WERI-Rb-1 (cell line): ENCODE measurements at regions not wholly inside any gene's neighbourhood (a gene's known extent, or its start where the extent isn't known, plus 50 kb on each side); places are given as distances from the start of the nearest gene placed in this dataset.
A peak's percentile ranks its signal among the peaks of the same experiment; 100 is the strongest.
"Not testable (repeated sequence)": the region's sequence is repeated elsewhere in the genome, so short reads cannot be mapped to it uniquely, and the experiment has no call there.

Experiments used
- DNase-seq: peaks from one replicate; pipeline ENCODE4 v3.0.0-alpha.2; 2020
- H3K27ac ChIP-seq: fragments of 250-450 bp; sonication (Bioruptor Pico); 2 replicates; pipeline ENCODE4 v1.5.1; 2020; ENCODE audit warnings: mild to moderate bottlenecking, moderate library complexity
- H3K27me3 ChIP-seq: fragments of 250-450 bp; sonication (Bioruptor Pico); 2 replicates; pipeline ENCODE4 v1.5.1; 2021; ENCODE audit warnings: mild to moderate bottlenecking, low read depth, moderate library complexity; ENCODE audit not compliant: insufficient read depth, severe bottlenecking
- H3K36me3 ChIP-seq: fragments of 250-450 bp; sonication (Bioruptor Pico); 2 replicates; pipeline ENCODE4 v1.5.1; 2020; ENCODE audit warnings: mild to moderate bottlenecking, moderate library complexity
- H3K4me3 ChIP-seq: 2 replicates; pipeline ENCODE4 v1.5.1; 2011; ENCODE audit warnings: low read depth, mild to moderate bottlenecking, control low read depth, low read length
- H3K9me3 ChIP-seq: fragments of 250-450 bp; sonication (Bioruptor Pico); 2 replicates; pipeline ENCODE4 v1.5.1; 2021; ENCODE audit warnings: mild to moderate bottlenecking, moderate library complexity; ENCODE audit not compliant: severe bottlenecking
- TF ChIP-seq, protein P1 (sequence below): IDR thresholded peaks from 2 replicates; pipeline ENCODE4 v1.5.1; 2011; ENCODE audit warnings: low read depth, mild to moderate bottlenecking, control low read depth, inconsistent platforms, low read length

DNA sequence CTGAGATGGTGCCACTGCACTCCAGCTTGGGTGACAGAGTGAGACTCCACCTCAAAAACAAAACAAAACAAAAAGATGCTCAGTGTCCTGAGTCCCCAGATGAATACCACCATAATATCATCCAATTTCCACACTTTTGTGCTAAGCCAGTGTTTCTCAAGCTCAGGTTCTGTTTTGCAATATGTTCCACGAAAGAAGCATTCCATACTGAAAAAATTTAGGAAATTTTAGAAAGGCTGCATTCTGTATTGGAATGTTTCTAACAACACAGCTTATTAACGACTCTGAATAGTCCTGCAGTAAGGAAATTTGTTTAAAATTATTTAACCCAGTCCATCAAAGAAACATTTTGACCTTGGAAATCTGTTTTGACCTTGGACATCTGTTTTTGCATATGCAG, 142.4 kb downstream of the EPC1 start:
- Histone ChIP-seq H3K36me3 (no peaks in the 10 kb centered on the region), H3K9me3 (no peaks in the 10 kb centered on the region), H3K27me3 (no peaks in the 10 kb centered on the region), H3K27ac (no peak overlapping the region), H3K4me3 (no peak overlapping the region)
- DNase-seq: no peak
- TF ChIP-seq, protein P1, sequence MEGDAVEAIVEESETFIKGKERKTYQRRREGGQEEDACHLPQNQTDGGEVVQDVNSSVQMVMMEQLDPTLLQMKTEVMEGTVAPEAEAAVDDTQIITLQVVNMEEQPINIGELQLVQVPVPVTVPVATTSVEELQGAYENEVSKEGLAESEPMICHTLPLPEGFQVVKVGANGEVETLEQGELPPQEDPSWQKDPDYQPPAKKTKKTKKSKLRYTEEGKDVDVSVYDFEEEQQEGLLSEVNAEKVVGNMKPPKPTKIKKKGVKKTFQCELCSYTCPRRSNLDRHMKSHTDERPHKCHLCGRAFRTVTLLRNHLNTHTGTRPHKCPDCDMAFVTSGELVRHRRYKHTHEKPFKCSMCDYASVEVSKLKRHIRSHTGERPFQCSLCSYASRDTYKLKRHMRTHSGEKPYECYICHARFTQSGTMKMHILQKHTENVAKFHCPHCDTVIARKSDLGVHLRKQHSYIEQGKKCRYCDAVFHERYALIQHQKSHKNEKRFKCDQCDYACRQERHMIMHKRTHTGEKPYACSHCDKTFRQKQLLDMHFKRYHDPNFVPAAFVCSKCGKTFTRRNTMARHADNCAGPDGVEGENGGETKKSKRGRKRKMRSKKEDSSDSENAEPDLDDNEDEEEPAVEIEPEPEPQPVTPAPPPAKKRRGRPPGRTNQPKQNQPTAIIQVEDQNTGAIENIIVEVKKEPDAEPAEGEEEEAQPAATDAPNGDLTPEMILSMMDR: no peak

DNA sequence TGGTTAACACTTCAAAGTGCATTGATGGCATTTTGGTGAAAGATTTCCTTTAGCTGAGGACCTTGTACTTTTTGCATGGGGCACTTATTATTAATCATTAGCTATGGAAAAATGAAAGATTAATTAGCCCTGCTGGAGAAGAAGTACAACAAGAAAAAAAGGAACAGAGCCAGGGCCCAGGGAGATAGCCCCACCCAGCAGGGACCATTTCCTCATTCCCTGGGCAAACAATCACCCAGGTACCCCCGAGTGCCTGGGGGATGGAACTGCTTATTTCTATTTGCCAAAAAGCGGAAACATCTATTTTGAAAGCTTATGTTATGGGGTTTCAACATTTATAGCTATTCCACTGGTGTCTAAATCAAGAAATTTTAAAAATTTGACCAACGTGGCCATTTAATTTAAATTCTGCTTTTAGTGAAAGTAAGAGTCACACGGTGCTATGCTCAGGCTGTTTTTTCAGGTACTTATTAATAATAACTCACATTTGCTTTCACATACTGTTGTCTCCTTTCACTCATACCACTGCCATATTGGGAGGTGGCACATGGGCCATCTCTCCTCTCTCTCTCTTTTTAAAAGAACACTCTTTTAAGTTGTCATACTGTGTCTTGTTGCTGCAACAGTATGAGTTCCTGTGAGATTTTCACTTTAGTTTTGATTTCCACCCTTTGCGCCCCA, 143.6 kb upstream of the KIF5B start:
- TF ChIP-seq, protein P1: no peak
- DNase-seq: no peak
- H3K4me3 ChIP-seq: no peak overlapping the region
- H3K27ac ChIP-seq: no peak overlapping the region
- no peaks in the 10 kb centered on the region for H3K27me3 ChIP-seq
- no peaks in the 10 kb centered on the region for H3K9me3 ChIP-seq
- H3K36me3 ChIP-seq: no peaks in the 10 kb centered on the region

DNA sequence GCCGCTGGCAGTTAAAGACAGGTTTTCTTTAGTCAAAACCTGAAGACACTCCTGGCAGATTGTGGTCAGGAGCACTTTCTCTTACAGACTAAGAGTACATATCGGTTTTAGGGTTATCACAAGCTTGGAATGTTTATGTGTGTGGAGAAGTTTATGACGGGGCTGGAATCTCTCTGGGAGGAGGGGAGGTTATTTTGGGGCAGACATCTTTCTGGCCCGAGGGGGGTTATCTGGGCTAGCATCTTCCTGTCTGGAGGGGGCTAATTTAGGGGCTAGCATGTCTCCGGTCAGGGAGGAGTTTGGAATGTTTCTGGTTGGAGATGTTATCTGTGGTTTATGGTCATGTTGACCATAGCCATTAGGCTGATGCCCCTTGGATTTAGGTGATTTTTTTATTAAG, 141.2 kb upstream of the KIF5B start:
- Histone ChIP-seq H3K4me3 (no peak overlapping the region), H3K36me3 (no peaks in the 10 kb centered on the region), H3K27ac (no peak overlapping the region), H3K9me3 (no peaks in the 10 kb centered on the region), H3K27me3 (no peaks in the 10 kb centered on the region)
- TF ChIP-seq, protein P1: no peak
- DNase-seq: no peak

DNA sequence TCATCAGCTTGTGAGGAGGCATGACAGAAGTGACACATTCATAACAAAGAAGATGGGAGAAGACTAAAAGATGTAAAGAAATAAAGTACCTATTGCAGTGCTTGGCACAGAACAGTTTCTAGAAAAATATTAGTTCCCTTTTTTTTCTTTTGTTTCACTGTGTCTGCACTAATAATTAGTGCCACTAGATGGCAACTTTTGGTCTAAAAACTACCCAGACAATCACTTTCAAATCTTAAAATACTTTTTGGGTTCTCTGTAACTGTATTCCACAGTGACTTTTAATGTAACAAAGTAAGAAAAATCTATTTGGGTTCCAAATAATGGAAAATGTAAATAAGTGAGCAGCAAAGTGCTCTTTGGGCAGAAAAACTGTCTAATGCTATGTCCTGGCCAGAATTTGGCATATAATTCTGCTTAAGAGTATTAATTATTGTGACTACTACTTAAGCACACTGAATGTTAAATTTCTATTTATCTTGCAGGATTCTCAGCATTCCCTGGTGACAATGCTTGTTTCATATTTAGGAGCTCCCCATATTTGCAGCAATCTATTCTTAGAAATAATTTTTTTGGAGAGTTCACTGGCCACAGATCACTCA, 134.8 kb upstream of the KIF5B start:
- Histone ChIP-seq H3K4me3 (no peak overlapping the region), H3K9me3 (no peaks in the 10 kb centered on the region), H3K27ac (no peak overlapping the region), H3K27me3 (no peaks in the 10 kb centered on the region), H3K36me3 (no peaks in the 10 kb centered on the region)
- TF ChIP-seq, protein P1: 0 out of 2 replicates have a peak, but pooled peaks have one; percentile 3
- DNase-seq: no peak

DNA sequence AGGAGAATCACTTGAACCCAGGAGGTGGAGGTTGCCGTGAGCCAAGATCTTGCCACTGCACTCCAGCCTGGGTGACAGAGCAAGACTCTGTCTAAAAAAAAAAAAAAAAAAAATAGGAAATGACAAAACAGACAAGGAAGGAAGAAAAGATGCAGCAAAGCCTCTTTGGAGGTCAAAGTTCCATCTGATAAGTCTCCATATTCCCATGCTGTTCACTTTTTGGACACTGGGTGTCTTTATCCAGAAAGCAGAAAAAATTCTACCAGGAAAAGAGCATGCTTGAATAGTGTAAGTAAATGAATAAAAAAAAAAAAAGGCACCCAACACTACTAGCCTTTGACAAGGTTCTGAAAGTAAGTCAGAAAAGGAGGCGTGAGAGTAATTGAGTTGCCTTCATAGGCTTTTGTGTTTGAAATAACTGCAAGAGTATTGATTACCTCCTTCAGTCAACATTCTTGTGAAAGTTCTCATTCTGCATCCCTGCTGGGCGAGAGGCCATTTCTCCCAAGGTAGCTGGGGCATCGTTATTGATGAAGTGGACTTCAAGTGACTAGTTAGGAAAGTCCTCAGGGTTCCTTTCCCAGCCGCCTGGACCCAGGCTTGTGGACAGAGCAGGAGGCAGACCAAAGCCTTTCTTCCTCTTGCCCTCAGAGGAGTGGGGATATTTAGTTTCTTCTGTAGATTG, 133.3 kb upstream of the KIF5B start:
- TF ChIP-seq, protein P1: no peak
- Histone ChIP-seq H3K27ac (no peak overlapping the region), H3K4me3 (no peak overlapping the region), H3K36me3 (no peaks in the 10 kb centered on the region), H3K27me3 (no peaks in the 10 kb centered on the region), H3K9me3 (no peaks in the 10 kb centered on the region)
- no peak for DNase-seq

DNA sequence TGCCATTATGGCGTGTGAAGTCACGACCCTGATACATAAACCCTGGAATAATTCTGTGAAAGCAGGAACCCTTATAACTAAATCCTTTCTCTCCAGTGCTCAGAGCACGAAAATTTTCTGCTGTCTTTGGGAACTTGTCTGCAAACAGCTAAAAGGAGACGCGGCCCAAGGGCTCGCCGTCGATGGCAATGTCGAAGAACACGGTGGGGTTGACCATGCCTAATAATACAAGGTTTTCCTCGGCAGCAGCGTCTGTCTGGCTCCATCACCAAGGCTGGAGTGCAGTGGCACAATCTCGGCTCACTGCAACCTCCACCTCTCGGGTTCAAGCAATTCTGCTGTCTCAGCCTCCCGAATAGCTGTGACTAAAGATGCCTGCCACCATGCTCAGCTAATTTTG, 132.4 kb upstream of the KIF5B start:
- H3K9me3 ChIP-seq, H3K36me3 ChIP-seq, DNase-seq, H3K27me3 ChIP-seq, H3K4me3 ChIP-seq, H3K27ac ChIP-seq: not testable (repeated sequence)
